GM21526 (cell line): ENCODE measurements at regions not wholly inside any gene's neighbourhood (a gene's known extent, or its start where the extent isn't known, plus 50 kb on each side); places are given as distances from the start of the nearest gene placed in this dataset.
"Not testable (repeated sequence)": the region's sequence is repeated elsewhere in the genome, so short reads cannot be mapped to it uniquely, and the experiment has no call there.

ENCODE experiments used
- ATAC-seq: cut with Tn5 transposase; IDR thresholded peaks from one replicate; pipeline ENCODE4 v1.9.1; 2021; ENCODE audit warnings: moderate library complexity; ENCODE audit not compliant: unreplicated experiment, low FRiP score

DNA sequence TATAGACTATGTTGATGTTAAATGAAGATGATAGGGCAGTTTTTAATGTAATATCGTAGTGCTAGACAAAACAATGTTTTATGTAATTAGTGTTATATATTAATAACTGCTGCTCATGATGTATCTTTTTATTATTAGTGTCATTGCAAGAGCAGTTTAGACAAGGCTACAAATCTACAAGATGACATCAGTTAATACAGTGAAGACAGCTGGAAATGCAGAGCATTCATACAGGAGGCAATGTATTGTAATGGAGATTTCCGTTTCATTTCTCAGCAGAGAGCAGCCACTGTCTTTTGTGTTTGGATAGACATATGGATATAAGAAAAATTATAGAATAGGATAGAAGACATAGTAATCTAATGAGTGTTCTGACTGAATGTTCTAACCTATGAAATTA is 178.0 kb downstream of the FOXG1 start:
- no peak for ATAC-seq

DNA sequence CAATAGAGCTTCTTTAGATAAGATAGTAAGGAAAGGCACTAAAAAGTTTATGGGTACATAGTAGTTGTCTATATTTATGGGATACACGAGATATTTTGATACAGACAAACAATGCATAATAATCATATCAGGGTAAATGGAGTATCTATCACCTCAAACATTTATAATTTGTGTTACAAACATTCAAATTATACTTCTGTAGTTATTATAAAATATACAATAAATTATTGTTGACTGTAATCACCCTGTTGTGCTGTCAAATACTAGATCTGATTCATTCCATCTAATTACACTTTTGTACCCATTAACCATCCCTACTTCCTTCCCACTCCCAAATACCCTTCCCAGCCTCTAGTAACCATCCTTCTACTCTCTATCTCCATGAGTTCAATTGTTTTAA is 179.7 kb downstream of the FOXG1 start:
- no peak for ATAC-seq

DNA sequence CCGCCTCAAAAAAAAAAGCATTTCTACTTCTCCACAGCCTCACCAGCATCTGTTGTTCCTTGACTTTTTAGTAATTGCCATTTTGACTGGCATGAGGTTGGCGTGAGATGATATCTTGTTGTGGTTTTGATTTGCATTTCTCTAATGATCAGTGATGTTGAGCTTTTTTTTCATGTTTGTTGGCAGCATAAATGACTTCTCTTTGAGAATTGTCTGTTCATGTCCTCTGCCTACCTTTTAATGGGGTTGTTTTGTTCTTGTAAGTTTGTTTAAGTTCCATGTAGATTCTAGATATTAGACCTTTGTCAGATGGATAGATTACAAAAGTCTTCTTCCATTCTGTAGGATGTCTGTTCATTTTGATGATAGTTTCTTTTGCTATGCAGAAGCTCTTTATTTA is 182.9 kb downstream of the FOXG1 start:
- ATAC-seq = no peak

DNA sequence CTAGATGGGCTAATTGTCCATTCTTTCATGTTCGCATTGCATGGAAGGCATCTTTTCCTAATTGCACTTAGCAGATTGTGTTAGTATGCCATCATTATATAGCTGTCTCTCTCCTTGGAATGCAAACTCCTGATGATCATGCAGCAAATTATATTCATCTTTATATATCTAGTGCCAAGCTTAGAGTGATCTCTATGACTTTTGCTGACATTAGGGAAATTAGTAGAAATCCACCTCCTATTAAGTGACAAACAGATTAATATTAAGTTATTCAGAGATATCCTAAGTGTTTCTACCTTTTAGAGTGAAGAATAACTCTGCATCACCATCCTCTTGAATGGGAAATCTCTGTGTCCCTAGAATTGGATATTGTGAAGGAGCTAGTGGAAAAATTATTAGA is 185.6 kb downstream of the FOXG1 start:
- no peak for ATAC-seq

DNA sequence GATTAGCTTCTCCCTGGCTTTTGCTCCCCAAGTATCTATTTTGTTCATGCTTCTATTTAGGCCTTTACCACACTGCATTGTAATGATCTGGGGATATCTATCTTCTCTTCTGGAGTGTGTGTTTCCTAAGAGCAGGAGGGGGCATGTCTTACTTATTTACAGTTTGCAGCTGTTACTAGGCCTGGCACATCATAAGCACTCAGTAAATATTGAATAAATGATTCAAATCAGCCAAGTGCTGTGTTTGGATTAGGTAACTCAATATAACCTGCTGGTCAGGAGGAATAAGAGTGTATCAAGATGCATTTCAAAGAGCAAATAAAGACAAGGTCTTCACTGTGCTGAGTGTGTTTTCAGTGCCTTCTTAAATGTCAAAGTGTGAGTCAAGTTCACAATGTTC is 186.1 kb downstream of the FOXG1 start:
- ATAC-seq = no peak

DNA sequence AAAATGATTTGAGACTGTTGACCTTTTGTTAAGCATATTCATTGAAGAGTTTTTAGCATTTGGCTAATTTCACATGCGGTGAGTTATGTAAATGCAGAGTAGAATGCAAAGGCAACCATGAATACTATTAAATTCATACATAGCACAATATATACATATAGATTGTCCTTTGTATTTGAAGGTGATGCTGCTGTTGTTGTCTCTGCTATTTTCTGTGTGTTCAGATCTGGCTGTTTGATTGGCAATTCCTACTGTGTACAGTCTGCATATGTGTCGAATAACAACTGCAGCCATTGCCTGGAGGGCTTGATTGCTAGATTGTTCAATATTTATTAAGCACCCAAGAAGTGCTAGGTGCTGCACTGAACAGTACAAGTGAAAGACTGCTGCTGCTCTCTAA is 187.4 kb downstream of the FOXG1 start:
- no peak for ATAC-seq

DNA sequence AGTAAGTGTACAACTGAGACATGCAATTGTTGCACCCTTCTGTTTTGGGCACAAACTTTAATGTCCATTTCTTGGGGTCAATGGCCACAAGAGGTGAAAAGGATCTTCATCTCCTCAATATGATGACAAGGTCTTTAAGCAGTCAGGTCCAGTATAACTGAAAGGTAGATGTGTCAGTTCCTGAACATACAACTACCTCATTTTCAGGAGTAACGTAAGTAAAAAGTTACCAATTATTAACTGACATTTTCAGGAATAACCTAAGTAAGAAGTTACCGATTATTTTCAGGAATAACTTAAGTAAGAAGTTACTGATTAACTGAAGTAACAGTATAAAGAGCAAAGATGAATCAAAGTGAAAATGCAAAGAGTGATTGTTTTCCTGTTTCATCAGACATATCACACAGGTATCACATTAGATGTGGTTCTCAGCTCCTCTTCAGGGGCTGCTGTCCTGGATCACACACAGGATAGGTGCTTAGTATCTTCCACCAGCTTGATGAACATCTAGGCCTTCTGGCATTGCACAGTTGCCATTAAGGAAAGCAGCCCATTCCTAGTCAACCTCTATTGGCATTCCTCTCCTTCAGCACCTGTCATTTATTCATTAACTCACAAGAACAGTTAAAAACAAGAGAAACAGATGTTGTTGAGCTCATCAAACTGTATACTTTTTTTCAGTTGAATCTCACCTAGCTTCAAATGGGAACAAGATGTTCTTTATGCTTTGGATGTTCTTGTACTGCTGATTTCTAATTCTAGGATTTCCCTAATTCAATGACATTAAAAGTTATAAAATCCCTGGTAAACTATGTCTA is 200.0 kb downstream of the FOXG1 start:
- ATAC-seq = no peak

DNA sequence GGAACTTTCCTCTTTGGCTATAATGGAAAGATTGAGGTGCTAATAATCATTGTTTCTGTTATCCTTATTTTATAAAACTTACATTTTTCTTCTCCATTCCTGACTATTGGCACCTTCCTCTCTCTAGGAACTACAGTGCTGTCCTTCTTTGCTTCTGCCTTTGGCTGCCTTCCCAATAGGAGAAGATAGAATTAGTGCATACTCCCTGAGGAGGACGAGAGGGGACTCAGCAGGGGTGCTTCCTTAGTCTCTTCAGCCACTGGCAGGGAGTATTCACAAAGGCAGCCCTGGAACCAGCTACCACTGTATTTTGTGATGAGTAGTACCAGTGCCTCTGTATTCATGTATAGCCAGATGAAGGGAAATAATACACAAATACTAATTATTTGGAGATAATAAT is 208.5 kb downstream of the FOXG1 start:
- ATAC-seq = no peak

DNA sequence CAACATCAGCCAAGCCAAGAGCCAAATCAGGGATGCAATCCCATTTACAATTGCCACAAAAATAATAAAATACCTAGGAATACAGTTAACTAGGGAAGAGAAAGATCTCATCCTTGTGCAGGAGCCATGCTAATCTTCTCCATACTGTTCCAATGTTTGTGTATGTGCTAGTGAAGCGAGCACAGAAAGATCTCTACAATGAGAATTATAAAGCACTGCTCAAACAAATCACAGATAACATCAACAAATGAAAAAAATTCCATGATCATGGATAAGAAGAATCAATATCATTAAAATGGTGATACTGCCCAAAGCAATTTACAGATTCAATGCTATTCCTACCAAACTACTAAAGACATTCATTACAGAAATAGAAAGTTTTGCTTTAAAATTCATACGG is 215.6 kb downstream of the FOXG1 start:
- ATAC-seq = no peak

DNA sequence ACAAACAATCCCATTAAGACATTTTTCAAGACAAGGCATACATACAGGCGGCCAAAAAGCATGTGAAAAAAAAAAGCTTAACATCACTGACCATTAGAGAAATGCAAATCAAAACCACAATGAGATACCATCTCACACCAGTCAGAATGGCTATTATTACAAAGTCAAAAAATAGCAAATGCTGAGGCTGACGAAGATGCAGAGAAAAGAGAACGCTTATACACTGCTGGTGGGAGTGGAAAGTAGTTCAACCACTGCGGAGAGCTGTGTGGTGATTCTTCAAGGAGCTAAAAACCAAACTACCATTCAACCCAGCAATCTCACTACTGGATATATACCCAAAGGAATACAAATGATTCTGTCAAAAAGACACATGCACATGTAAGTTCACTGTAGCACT is 216.7 kb downstream of the FOXG1 start:
- no peak for ATAC-seq

DNA sequence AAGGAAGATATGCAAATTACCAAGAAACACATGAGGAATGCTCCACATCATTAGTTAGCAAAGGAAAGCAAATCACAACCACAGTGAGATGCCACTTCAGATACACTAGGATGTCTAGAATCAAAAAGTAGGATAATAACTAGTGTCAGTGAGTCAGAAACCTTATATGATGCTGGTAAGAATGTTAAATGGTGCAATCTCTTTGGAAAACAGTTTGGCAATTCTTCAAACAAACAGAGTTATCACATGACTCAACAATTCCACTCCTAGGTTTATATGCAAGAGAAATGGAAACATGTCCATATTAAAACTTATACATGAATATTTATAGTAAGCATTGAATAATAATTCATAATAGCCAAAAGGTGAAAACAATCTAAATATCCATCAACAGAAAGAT is 220.9 kb downstream of the FOXG1 start:
- ATAC-seq = no peak

DNA sequence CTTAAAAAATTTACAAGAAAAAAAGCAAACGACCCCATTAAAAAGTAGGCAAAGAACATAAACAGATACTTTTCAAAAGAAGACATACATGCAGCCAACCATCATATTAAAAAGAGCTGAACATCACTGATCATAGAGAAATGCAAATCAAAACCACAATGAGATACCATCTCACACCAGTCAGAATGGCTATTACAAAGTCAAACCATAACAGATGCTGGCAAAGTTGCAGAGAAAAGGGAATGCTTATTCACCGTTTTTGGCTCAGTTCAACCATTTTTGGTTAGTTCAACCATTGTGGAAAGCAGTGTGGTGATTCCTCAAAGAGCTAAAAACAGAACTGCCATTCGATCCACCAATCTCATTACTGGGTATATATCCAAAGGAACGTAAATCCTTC is 230.6 kb downstream of the FOXG1 start:
- not testable (repeated sequence) for ATAC-seq

DNA sequence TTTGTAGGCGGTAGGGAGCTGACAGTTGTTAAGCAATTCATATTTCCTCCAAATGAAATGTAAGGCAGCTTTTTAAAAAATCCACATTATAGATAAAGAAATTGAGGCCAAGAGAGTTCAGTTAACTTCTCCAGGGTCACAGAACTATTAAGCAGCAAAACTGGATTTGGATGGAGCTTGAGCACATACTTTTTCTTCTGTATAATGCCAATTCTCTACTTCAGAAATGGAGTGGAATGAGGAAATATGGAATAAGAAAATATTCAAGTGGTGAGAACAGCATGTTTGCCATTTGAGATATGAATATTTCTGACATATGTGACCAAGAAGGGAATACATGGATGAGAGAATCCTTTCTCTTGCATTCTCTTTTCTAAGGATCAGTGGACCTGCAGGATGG is 233.1 kb downstream of the FOXG1 start:
- ATAC-seq = no peak

DNA sequence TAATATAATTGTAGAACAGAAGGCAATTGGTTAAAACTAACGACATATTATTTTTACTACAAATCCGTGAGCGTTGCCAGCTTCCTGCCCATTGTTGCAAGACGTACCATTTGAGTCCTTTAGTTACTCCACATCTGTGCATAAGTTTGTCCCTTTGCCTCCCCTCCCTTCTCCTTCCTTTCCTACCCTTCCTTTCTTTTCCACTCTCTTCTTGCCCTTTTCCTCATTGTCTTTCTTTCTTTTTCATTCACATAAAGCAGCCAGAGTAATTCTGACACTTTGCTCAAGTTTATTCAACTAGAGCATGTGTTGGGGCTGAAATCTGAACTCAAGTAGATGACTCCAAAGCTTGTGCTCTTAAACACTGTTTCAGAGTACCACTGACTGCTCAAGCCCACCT is 239.1 kb downstream of the FOXG1 start:
- ATAC-seq = no peak

DNA sequence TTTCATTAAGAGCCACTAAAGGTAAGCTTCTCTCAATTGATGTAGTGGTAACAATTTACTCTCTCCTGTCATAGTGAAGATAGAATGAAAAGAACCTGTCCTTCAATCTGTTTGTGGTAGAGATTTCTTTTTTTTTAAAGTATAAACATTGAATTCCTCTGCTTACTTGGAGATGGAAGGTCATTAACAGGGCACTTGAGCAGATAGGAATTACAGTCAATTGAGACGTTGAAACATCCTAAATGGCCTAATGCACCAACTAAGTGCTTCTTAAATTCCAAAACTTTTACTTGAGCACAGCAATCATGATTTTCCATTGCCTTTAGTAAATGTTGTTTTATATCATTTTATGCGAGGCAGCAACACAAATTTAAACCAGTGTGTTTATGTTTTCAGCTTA is 241.4 kb downstream of the FOXG1 start:
- no peak for ATAC-seq

DNA sequence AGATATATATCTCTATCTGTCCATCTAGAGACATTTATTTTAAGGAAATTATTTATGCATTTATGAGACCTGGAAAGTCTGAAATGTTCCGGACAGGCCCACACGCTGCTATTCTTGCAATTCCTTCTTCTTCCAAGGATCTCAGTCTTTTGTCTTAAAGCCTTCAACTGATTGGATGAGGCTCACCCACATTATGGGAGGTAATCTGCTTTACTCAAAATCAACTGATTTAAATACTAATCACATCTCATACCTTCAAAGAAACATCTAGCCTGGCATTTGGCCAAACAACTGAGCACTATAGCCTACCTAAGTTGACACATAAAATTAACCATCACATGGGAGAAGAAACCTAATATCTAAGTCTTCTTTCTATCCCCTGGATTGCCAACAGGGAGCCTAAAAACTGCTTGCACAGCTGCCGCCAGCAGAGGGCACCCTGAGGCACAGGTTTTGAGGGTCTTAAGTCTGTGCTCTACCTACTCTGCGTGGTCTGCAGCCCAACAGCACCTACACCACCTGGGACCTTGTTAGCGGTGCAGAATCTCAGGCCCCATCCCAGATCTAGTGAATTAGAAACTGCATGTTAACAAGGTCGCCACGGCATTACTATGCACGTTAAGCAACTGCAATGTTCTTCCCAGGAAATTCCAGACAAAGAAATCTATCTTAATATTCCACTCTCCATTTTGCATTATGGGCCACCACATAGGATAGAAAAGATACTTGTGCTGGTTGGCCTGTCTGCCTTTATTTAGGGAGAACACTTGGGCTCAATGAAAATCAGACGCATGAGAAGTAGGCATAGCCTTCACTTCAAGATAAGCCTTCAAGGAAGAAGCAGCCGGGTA is 249.7 kb downstream of the FOXG1 start:
- ATAC-seq = no peak

DNA sequence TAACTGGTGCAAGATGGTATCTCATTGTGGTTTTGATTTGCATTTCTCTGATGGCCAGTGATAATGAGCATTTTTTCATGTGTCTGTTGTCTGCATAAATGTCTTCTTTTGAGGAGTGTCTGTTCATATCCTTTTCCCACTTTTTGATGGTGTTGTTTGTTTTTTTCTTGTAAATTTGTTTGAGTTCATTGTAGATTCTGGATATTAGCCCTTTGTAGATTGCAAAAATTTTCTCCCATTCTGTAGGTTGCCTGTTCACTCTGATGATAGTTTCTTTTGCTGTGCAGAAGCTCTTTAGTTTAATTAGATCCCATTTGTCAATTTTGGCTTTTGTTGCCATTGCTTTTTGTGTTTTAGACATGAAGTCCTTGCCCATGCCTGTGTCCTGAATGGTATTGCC is 256.9 kb downstream of the FOXG1 start:
- not testable (repeated sequence) for ATAC-seq

DNA sequence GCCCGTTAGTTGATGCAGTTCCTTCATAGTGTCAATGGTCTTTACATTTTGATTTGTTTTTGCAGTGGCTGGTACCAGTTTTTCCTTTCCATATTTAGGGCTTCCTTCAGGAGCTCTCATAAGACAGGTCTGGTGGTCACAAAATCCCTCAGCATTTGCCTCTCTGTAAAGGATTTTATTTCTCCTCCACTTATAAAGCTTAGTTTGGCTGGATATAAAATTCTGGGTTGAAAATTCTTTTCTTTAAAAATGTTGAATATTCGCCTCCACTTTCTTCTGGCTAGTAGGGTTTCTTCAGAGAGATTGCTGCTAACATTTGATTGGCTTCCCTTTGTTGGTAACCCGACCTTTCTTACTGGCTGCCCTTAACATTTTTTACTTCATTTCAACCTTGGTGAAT is 260.9 kb downstream of the FOXG1 start:
- ATAC-seq = not testable (repeated sequence)

DNA sequence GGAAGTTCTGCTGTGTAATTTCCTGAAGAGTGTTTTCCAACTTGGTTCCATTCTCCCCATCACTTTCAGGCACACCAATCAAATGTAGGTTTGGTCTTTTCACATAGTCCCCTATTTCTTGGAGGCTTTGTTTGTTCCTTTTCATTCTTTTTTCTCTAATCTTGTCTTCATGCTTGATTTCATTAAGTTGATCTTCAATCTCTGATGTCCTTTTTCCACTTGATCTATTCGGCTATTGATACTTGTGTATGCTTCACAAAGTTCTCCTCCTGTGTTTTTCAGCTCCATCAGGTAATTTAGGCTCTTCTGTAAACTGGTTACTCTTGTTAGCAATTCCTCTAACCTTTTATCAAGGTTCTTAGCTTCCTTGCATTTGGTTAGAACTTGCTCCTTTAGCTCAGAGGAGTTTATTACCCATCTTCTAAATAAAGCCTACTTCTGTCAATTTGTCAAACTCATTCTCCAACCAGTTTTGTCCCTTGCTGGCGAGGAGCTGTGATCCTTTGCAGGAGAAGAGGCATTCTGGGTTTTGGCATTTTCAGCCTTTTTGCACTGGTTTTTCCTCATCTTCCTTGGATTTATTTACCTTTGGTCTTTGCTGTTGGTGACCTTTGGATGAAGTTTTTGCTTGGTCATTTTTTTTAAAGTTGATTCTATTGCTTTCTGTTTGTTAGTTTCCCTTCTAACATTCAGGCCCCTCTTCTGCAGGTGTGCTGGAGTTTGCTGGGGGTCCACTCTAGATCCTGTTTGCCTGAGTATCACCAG is 261.5 kb downstream of the FOXG1 start:
- ATAC-seq = not testable (repeated sequence)

DNA sequence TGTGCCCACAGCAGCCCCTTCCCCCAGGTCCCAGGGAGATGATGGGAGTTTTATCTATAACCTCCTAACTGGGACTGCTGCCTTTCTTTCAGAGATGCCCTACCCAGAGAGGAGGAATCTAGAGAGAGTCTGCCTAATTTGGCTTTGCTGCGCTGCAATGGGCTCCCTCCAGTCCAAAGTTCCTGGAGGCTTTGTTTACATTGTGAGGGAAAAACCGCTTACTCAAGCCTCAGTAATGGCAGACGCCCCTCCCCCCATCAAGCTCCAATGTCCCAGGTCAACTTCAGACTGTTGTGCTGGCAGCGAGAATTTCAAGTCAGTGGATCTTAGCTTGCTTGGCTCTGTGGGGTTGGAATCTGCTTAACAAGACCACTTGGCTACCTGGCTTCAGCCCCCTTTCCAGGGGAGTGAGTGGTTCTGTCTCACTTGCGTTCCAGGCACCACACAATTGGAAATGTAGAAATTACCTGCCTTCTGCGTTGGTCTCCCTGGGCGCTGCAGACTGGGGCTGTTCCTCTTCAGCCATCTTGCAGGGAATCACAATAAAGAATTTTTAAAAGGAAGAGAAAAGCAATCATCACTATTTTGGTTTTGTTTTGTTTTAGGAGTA is 262.5 kb downstream of the FOXG1 start:
- no peak for ATAC-seq

DNA sequence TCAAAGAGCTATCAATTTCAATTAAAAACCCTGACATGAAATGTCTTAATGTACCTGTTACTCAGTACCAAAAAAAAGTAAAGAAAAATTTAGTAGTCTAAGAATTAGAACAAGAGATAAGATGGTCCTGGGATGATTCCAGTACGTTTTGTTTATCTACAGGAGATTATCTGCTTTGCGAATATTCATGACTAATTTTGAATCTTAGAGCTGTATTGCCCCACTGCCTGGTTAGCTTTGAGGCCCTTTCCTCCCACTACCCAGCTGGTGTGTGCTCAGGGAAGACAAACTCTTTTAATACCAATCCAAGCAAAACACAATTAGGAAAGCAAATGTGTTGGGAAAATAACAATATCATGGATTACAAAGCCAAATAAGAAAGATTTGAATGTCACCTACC is 263.5 kb downstream of the FOXG1 start:
- ATAC-seq = no peak
